IMR-90 (cell line): ENCODE measurements at regions not wholly inside any gene's neighbourhood (a gene's known extent, or its start where the extent isn't known, plus 50 kb on each side); places are given as distances from the start of the nearest gene placed in this dataset.

ENCODE experiments used
- ATAC-seq: fragments of 200-7000 bp; cut with Tn5 transposase; 2 replicates; pipeline ENCODE4 v1.9.1; 2020; ENCODE audit warnings: low read depth, mild to moderate bottlenecking, moderate library complexity
- BruUV-seq: library from RNA; stranded (reverse); fragments of 400-500 nt; replicated peaks from 2 replicates; lab custom pipeline; 2021; lab: Mats Ljungman, UMichigan
- CTCF ChIA-PET: fragments of 300-600 bp; formaldehyde crosslinking; extraction: SDS; loops from one replicate; lab custom pipeline; 2021; ENCODE audit warnings: antibody characterized with exemption; lab: Yijun Ruan, JAX
- POLR2A ChIA-PET: fragments of 300-600 bp; sonication (Branson Sonifier 250); formaldehyde crosslinking; loops from one replicate; lab custom pipeline; 2022; ENCODE audit warnings: antibody characterized with exemption; ENCODE audit not compliant: unreplicated experiment; lab: Charles Lee
- DNase-seq: peaks from one replicate; pipeline ENCODE4 v3.0.0; 2013
- H2AFZ ChIP-seq: replicated peaks from 2 replicates; pipeline ENCODE3; 2013; ENCODE audit warnings: low read length, mild to moderate bottlenecking; ENCODE audit not compliant: poor library complexity
- H2AK5ac ChIP-seq: 2 replicates; pipeline ENCODE4 v1.6.1; 2013; ENCODE audit warnings: low read depth, low read length, inconsistent platforms
- H2AK9ac ChIP-seq: replicated peaks from 2 replicates; pipeline ENCODE3; 2013; ENCODE audit warnings: mild to moderate bottlenecking, low read depth, low read length, moderate library complexity; ENCODE audit not compliant: poor library complexity
- H2BK120ac ChIP-seq: 2 replicates; pipeline ENCODE4 v1.6.1; 2013; ENCODE audit warnings: low read depth, low read length, inconsistent platforms
- H2BK15ac ChIP-seq: 3 replicates; pipeline ENCODE4 v1.6.1; 2013; ENCODE audit warnings: low read depth, low read length, inconsistent platforms
- H2BK20ac ChIP-seq: 2 replicates; pipeline ENCODE4 v1.6.1; 2013; ENCODE audit warnings: low read depth, mild to moderate bottlenecking, inconsistent platforms, low read length, moderate library complexity
- H2BK5ac ChIP-seq: 2 replicates; pipeline ENCODE4 v1.6.1; 2013; ENCODE audit warnings: mild to moderate bottlenecking, low read depth, low read length, inconsistent platforms; ENCODE audit not compliant: poor library complexity, severe bottlenecking
- H3K14ac ChIP-seq: replicated peaks from 2 replicates; pipeline ENCODE4 v1.6.1; 2013; ENCODE audit warnings: low read depth, low read length, inconsistent platforms
- H3K18ac ChIP-seq: 2 replicates; pipeline ENCODE4 v1.6.1; 2013; ENCODE audit warnings: low read depth, low read length, control low read depth
- H3K23ac ChIP-seq: 2 replicates; pipeline ENCODE4 v1.6.1; 2013; ENCODE audit warnings: low read depth, low read length, inconsistent platforms
- H3K27ac ChIP-seq: 2 replicates; pipeline ENCODE4 v1.5.1; 2013; ENCODE audit warnings: mild to moderate bottlenecking, control low read depth, low read length; ENCODE audit not compliant: insufficient read depth
- H3K27me3 ChIP-seq: 2 replicates; pipeline ENCODE4 v1.6.1; 2013; ENCODE audit warnings: low read length; ENCODE audit not compliant: control insufficient read depth, insufficient read depth
- H3K36me3 ChIP-seq: 2 replicates; pipeline ENCODE4 v1.6.1; 2013; ENCODE audit warnings: low read length, mixed read lengths; ENCODE audit not compliant: control insufficient read depth, insufficient read depth
- H3K4ac ChIP-seq: 2 replicates; pipeline ENCODE4 v1.6.1; 2013; ENCODE audit warnings: low read depth, low read length, inconsistent platforms
- H3K4me1 ChIP-seq: 2 replicates; pipeline ENCODE4 v1.6.1; 2013; ENCODE audit warnings: low read length, mixed read lengths; ENCODE audit not compliant: control insufficient read depth, insufficient read depth
- H3K4me2 ChIP-seq: 2 replicates; pipeline ENCODE4 v1.6.1; 2013; ENCODE audit warnings: low read depth, mild to moderate bottlenecking, control low read depth, low read length, moderate library complexity
- H3K4me3 ChIP-seq: 2 replicates; pipeline ENCODE4 v1.5.1; 2013; ENCODE audit warnings: low read depth, mild to moderate bottlenecking, control low read depth, low read length, moderate library complexity; ENCODE audit not compliant: insufficient read depth
- H3K56ac ChIP-seq: 2 replicates; pipeline ENCODE4 v1.6.1; 2013; ENCODE audit warnings: low read length, inconsistent platforms; ENCODE audit not compliant: insufficient read depth; ENCODE audit errors: extremely low read depth
- H3K79me1 ChIP-seq, 2 experiments: 2 replicates each; pipeline ENCODE4 v1.6.1; 2013; ENCODE audit warnings: low read length in 2 of 2, inconsistent platforms in 1 of 2, low read depth in 1 of 2
- H3K9ac ChIP-seq: 2 replicates; pipeline ENCODE4 v1.6.1; 2013; ENCODE audit warnings: low read depth, low read length, control low read depth
- H3K9me1 ChIP-seq: 2 replicates; pipeline ENCODE4 v1.6.1; 2013; ENCODE audit warnings: low read length, inconsistent platforms; ENCODE audit not compliant: insufficient read depth
- H3K9me3 ChIP-seq: 2 replicates; pipeline ENCODE4 v1.6.1; 2013; ENCODE audit warnings: low read length; ENCODE audit not compliant: control insufficient read depth, insufficient read depth
- H4K20me1 ChIP-seq: 2 replicates; pipeline ENCODE4 v1.6.1; 2013; ENCODE audit warnings: low read length, inconsistent platforms; ENCODE audit not compliant: insufficient read depth
- H4K5ac ChIP-seq: 2 replicates; pipeline ENCODE4 v1.6.1; 2013; ENCODE audit warnings: mild to moderate bottlenecking, low read depth, low read length, control low read depth
- H4K8ac ChIP-seq, 2 experiments: 2 replicates each; pipeline ENCODE4 v1.6.1; 2013; ENCODE audit warnings: low read depth in 2 of 2, low read length in 2 of 2, control low read depth in 1 of 2, inconsistent platforms in 1 of 2
- H4K91ac ChIP-seq: 2 replicates; pipeline ENCODE4 v1.6.1; 2013; ENCODE audit warnings: low read depth, low read length, inconsistent platforms; ENCODE audit not compliant: insufficient read depth
- CHD1 ChIP-seq: IDR thresholded peaks from 2 replicates; pipeline ENCODE4 v1.6.1; 2012; ENCODE audit warnings: low read depth, low read length, improper control_type of control experiment
- CTCF ChIP-seq: conservative IDR thresholded peaks from 2 replicates; pipeline ENCODE4 v1.5.1; 2012; ENCODE audit warnings: mild to moderate bottlenecking, low read depth, low read length, improper control_type of control experiment
- FOS ChIP-seq: fragments of 150-350 bp; IDR thresholded peaks from 2 replicates; pipeline ENCODE4 v1.6.1; 2016; ENCODE audit warnings: low read depth, low read length
- NFE2L2 ChIP-seq: fragments of 150-350 bp; IDR thresholded peaks from 2 replicates; pipeline ENCODE4 v1.6.1; 2016; ENCODE audit warnings: low read depth, mild to moderate bottlenecking, low read length
- WGBS, 2 experiments: methylation state at CpG; one replicate each; pipeline versions ENCODE4 v1.1.5 to v1.1.7; 2013; ENCODE audit warnings: missing lambda C conversion rate in 2 of 2; ENCODE audit not compliant: insufficient read length in 1 of 2; ENCODE audit errors: extremely low coverage in 2 of 2; 5-methylcytosine and 5-hydroxymethylcytosine counted together
- dilution Hi-C: fragments of 300-500 bp; cut with HindIII; formaldehyde crosslinking; loops from one replicate; pipeline ENCODE4 v1.14.3; 2018; ENCODE audit warnings: low sequenced_read_pairs; ENCODE audit not compliant: unreplicated experiment
- in situ Hi-C: fragments of 300-500 bp; cut with MboI; formaldehyde crosslinking; loops from 3 replicates; pipeline ENCODE4 v1.14.3; 2019; ENCODE audit warnings: low sequenced_read_pairs, inconsistent platforms, mixed read lengths
- intact Hi-C: fragments of 100-400 bp; cut with micrococcal nuclease; formaldehyde crosslinking; loops from 2 replicates; pipeline ENCODE4 v1.10.0; 2022

GRCh38 chr3:21803604-21804003, 52.6 kb upstream of the ZNF385D start:
- Histone ChIP-seq H2AK5ac (no peak overlapping the region), H2BK5ac (no peak overlapping the region), H4K20me1 (no peaks in the 10 kb centered on the region), H3K4ac (no peak overlapping the region), H2AFZ (no peak overlapping the region), H3K9me3 (no peaks in the 10 kb centered on the region), H3K14ac (no peak overlapping the region), H2AK9ac (no peak overlapping the region), H3K79me1 (no peaks in the 10 kb centered on the region), H4K8ac (no peak overlapping the region), H2BK15ac (no peak overlapping the region), H3K23ac (no peak overlapping the region), H3K27ac (no peak overlapping the region), H3K9ac (no peak overlapping the region), H2BK20ac (no peak overlapping the region), H3K9me1 (no peaks in the 10 kb centered on the region), H4K5ac (no peak overlapping the region), H3K36me3 (no peaks in the 10 kb centered on the region), H2BK120ac (no peak overlapping the region), H3K18ac (no peak overlapping the region), H4K91ac (no peak overlapping the region), H3K27me3 (no peaks in the 10 kb centered on the region), H3K56ac (no peak overlapping the region), H3K4me3 (no peak overlapping the region), H3K4me1 (no peaks in the 10 kb centered on the region), H3K4me2 (no peak overlapping the region)
- dilution Hi-C loops: no loop called here
- DNase-seq (no peak), ATAC-seq (no peak)
- no TSS peak for BruUV-seq
- TF ChIP-seq CHD1: no peak
- no peak for TF ChIP-seq CTCF
- no peak for TF ChIP-seq NFE2L2
- no peak for TF ChIP-seq FOS
- CTCF ChIA-PET: no interaction called here
- POLR2A ChIA-PET: no interaction called here
- WGBS, 2 experiments: no CpG with 5 or more reads among the region's 1 CpG
- in situ Hi-C loops: no loop called here
- intact Hi-C loops: no loop called here
